ENCODE measurements at regions not wholly inside any gene's neighbourhood (a gene's known extent, or its start where the extent isn't known, plus 50 kb on each side); places are given as distances from the start of the nearest gene placed in this dataset.

- TF ChIP-seq EZH2 (IDR thresholded peaks at IDR 0.05; ENCODE audit: insufficient read depth, poor library complexity, severe bottlenecking), result no peak
- TF ChIP-seq EZH2phosphoT487 (IDR thresholded peaks at IDR 0.05; ENCODE audit: insufficient read depth, low read depth), result no peak
Observed at GRCh38 chr4:138096384-138097062, 145.6 kb downstream of the SLC7A11 start.

All from GM23248 (cell line).